HG03064 (cell line): ENCODE measurements at regions not wholly inside any gene's neighbourhood (a gene's known extent, or its start where the extent isn't known, plus 50 kb on each side); places are given as distances from the start of the nearest gene placed in this dataset.
"Not testable (repeated sequence)": the region's sequence is repeated elsewhere in the genome, so short reads cannot be mapped to it uniquely, and the experiment has no call there.

Experiments
- ATAC-seq: cut with Tn5 transposase; IDR thresholded peaks from one replicate; pipeline ENCODE4 v1.9.1; 2021; ENCODE audit warnings: low read depth; ENCODE audit not compliant: unreplicated experiment

DNA sequence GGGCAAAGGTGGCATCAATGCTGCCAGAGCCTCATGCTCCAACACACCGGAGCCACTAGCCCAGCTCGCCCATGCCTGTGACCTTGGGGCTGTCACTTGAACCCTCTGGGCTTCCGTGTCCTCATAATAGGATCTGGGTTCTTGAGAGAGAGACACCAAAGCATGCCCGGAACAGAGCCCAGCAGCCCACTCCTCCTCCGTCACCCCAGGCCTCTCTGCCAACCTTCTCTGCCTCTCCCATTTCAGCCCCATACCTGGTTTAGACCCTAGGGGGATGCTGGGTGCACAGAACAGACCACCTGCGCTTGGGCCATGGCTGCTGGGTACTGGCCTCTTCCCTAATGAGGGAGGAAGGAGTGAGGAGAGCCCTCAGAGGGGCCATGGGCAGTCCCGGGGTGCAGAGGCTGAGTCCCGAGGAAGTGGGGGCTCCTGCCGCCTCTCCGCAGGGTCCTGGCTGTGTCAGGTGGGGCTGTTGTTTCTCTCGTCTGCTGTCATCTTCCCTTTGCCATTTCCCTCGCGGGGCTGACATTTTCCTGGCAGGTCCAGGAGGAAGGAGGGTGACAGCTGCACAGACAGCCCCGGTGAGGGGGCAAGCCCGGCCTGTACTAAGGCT, 172.4 kb upstream of the RTL1 start:
- ATAC-seq = no peak

DNA sequence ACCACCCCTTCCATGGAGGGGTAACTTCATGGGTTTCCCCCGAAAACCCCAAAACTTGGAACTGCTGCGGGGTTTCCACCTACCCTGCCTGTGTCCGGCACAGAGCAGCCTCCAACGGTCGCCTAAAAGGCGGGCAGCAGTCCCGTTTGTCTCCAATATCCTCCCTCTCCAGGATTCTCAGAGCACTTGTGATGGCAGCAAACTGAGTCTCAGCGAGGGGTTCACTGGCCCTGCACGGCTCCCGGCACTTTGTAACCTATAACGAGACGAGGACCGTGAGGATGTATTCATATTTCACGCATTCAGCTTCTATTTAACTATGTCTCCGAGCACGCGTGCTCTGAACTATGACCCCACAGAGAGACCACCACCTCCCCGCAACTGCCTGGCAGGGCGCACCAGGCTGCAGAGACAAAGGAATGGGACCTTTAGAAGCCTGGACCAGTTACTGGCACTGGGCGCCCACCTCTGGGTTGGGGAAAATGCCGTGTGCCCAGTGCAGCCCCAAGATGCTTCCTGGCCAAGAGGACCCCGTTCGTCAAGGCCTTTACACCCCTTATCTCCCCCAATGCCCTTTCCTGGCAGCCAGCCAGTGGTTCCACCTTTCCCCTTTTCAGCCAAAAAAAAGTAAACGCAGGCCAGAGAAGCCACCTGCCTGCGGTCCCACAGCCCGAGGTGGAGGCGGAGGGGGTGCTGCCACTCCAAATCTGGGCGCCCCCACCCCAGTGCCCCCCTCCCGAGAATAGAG, 173.1 kb upstream of the RTL1 start:
- ATAC-seq = no peak

GRCh38 chr14:101077481-101078074, 174.1 kb upstream of the RTL1 start:
- no peak for ATAC-seq

- no peak for ATAC-seq
Measured at GRCh38 chr14:101078170-101078891, 174.8 kb upstream of the RTL1 start.

GRCh38 chr14:101078892-101079221, 175.3 kb upstream of the RTL1 start:
- no peak for ATAC-seq

- ATAC-seq = no peak
Measured at GRCh38 chr14:101080922-101081593, 177.5 kb upstream of the RTL1 start.

DNA sequence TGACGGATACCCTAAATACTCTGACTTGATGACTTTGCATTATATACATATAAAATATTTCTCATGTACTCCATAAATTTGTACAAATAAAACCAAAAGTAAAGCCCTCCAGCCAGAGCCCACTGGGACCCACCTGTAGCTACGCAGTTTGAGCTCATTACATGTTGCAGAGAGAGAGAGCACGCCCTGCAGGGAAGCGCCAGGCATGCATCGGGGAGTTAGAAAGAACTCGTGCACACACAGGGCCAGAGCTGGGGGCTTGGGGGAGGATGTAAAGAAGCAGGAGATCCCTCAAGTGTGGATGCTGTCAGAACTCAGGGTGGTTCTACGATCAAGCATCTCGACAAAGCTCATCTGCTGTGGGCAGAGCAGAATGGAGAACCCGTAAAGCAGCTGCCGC, 178.5 kb upstream of the RTL1 start:
- ATAC-seq = no peak

- no peak for ATAC-seq
Measured at GRCh38 chr14:101082436-101083384, 179.2 kb upstream of the RTL1 start.

GRCh38 chr14:101083564-101084435, 180.3 kb upstream of the RTL1 start:
- ATAC-seq = no peak

- ATAC-seq = no peak
Measured at GRCh38 chr14:101084436-101084826, 180.9 kb upstream of the RTL1 start.

DNA sequence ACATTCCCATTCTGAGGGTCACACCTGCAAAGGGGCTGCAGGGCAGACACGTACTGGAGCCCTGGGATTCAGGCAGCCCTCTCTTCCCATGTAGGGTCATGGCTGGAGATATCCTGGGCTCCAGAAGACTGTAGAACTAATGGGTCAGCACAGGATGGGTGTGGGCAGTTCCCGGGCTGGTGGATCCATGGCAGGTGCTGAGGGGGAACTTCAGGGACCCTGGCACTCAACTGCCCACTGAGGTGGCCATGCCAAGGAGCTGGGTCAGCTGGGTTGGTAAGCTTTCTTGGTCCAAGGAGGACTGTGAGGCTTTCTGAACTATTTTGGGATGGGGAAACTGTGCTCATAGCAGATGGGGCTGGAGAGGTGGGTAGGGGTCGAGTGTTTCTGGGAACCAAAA, 183.4 kb upstream of the RTL1 start:
- no peak for ATAC-seq

- ATAC-seq = no peak
Measured at GRCh38 chr14:101087614-101088394, 184.3 kb upstream of the RTL1 start.

- no peak for ATAC-seq
Measured at GRCh38 chr14:101088395-101088667, 184.8 kb upstream of the RTL1 start.

DNA sequence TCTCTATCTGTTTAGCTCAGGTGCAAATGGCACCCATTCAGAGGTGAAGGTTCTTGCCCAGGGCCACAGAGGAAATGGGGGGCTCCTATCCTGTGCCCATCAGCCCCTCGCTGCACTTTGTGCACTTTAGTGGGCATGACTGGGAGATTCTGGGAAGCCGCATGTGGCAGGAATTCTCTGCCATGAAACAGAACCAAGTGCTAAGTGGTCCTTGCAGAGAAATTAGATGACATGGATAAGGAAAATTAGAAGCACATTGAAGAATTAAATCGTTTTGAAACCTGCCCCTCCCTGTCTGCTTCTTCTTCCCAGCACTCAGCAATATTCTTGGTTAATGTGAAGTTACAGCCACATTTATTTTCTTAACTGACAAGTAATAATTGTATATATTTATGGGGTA, 185.2 kb upstream of the RTL1 start:
- ATAC-seq = no peak

- not testable (repeated sequence) for ATAC-seq
Measured at GRCh38 chr14:101090478-101090877, 187.0 kb upstream of the RTL1 start.

- ATAC-seq = no peak
Measured at GRCh38 chr14:101090976-101091375, 187.5 kb upstream of the RTL1 start.

GRCh38 chr14:101094916-101095315, 191.4 kb upstream of the RTL1 start:
- ATAC-seq = not testable (repeated sequence)

DNA sequence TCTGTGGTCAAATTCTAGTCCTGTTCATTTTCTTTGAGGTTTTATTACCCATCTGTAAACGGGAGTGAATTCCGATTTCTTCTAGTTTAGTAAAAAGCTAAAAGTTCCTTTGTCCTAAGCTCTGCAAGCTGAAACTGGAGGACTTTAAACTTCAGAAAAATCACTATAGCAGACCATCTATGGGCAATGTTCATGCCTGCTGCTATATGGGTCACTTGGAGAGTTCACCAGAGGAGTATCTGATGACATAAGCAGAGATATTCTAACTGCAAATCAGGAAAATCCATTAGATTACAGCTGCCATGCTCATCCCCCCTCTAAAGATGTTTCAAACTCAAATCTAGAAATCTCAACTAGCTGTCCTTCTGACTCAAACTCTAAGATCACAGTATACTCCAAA, 193.0 kb upstream of the RTL1 start:
- no peak for ATAC-seq
